Right lobe of liver (tissue), 6 donors: ENCODE measurements at regions not wholly inside any gene's neighbourhood (a gene's known extent, or its start where the extent isn't known, plus 50 kb on each side); places are given as distances from the start of the nearest gene placed in this dataset.
"Not testable (repeated sequence)": the region's sequence is repeated elsewhere in the genome, so short reads cannot be mapped to it uniquely, and the experiment has no call there.

Experiments used
- ATAC-seq, 4 donors: fragments of 200-7000 bp; cut with Tn5 transposase; one replicate each; pipeline ENCODE4 v1.9.1; 2020; ENCODE audit warnings: mild to moderate bottlenecking in 4 of 4, moderate library complexity in 4 of 4
- DNase-seq, 3 donors: peaks; one replicate each; pipeline ENCODE4 v3.0.0-alpha.2; 2020
- H3K27ac ChIP-seq, 3 donors: fragments of 200-600 bp; one replicate each; pipeline ENCODE4 v1.8.0; 2022
- H3K27me3 ChIP-seq, 2 donors: fragments of 200-600 bp; one replicate each; pipeline ENCODE4 v1.8.0; 2022
- H3K36me3 ChIP-seq, 4 donors: fragments of 200-600 bp; sonication (generic) in 1 of 4; one replicate each; pipeline versions ENCODE4 v1.5.1 to v1.8.0; 2017 to 2022; ENCODE audit warnings: control low read depth in 1 of 4
- H3K4me1 ChIP-seq, 4 donors: fragments of 200-600 bp; sonication (generic) in 1 of 4; one replicate each; pipeline versions ENCODE4 v1.5.1 to v1.8.0; 2017 to 2022; ENCODE audit warnings: control low read depth in 1 of 4
- H3K4me3 ChIP-seq, 3 donors: fragments of 200-600 bp; one replicate each; pipeline ENCODE4 v1.8.0; 2022
- H3K9me3 ChIP-seq, 4 donors: fragments of 200-600 bp; sonication (generic) in 1 of 4; one replicate each; pipeline versions ENCODE4 v1.5.1 to v1.8.0; 2017 to 2022; ENCODE audit warnings: control low read depth in 1 of 4
- WGBS: methylation state at CpG from one replicate; pipeline ENCODE4 v1.1.6; 2018; ENCODE audit warnings: low coverage, low lambda C conversion rate; ENCODE audit not compliant: insufficient coverage; ENCODE audit errors: missing lambda C conversion rate; 5-methylcytosine and 5-hydroxymethylcytosine counted together
- intact Hi-C, 2 donors: fragments of 100-400 bp; cut with DNase I; formaldehyde crosslinking; loops; one replicate each; pipeline versions ENCODE4 v1.11.2 to v1.14.1; 2022
- donor health status: DM: no; HTN: yes; CAD: no.
- donor health status: DM: no; HTN: no; CAD: no.
- donor health status: DM: no; HTN: no; CAD: no.
- donor health status: DM: no; HTN: yes; CAD: no.
- donor health status: DM: no; HTN: yes; CAD: no.

DNA sequence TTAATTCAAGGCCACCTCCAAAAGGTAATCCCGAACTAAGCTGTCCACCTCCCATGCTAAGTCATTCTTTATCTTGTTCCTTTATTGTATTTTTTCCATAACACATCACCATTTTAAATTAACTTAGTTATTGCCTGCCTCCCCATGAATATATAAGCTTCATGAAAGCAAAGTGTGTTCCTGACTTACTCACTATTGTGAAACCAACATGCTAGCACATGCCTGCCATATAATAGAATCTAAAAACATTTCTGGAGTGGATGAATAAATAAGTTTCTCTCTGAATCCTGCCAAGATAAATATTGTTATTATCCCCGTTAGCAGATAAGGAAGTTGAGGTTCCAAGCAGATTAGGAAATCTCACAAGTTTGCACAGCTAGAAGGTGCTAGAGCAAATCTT lies 98.7 kb upstream of the RRN3 start:
- intact Hi-C loops, H3K4me3 ChIP-seq, H3K9me3 ChIP-seq, H3K36me3 ChIP-seq, H3K27me3 ChIP-seq, H3K27ac ChIP-seq, DNase-seq, H3K4me1 ChIP-seq, ATAC-seq: not testable (repeated sequence)
- 40% methylated on average over 2 of the region's 2 CpGs for WGBS

DNA sequence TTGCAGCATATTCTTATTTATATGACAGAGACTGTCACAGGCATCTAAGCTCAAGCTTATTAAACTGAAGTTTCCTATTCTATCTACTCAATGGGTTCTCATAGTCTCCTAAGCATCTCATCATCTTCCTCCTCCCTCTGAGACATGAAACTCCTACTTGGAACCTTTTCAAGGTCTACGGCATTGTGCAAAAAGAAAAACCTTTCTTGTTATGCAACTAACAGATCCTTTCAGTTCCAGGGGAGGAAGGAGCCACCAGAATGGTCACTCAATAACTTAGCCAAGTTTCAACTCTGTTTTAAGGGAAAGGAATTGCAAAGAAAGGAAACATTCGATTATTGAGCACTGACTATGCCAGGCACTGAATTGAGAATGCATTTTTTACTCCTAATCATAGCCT lies 98.1 kb upstream of the RRN3 start:
- H3K27ac ChIP-seq, H3K27me3 ChIP-seq, ATAC-seq, H3K9me3 ChIP-seq, H3K4me3 ChIP-seq, H3K4me1 ChIP-seq, intact Hi-C loops, DNase-seq, H3K36me3 ChIP-seq: not testable (repeated sequence)
- WGBS = no CpG with 5 or more reads among the region's 2 CpGs

DNA sequence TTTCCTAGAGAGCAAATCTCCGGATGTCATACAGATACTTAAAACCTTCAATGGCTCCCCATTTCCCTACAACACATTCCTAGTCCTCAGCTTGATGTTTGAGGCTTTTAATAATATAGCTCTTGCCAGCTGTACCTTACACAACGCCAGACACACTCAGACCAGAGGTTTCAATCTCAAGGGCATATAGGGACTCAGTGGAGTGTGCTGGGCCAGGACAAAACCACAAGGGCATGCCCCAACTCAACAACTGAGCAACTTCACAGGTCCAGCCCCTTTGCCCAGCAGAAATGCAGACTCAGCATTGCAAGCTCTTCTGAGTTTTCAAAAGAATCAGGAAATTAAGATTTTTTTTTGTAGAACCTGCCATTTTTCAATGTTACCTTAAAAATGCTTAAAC lies 95.4 kb upstream of the RRN3 start:
- H3K36me3 ChIP-seq, H3K4me1 ChIP-seq, H3K27ac ChIP-seq, H3K27me3 ChIP-seq, intact Hi-C loops, DNase-seq, H3K9me3 ChIP-seq, ATAC-seq, H3K4me3 ChIP-seq: not testable (repeated sequence)
- WGBS = no CpG with 5 or more reads among the region's 2 CpGs
